HepG2 (cell line): ENCODE measurements at regions not wholly inside any gene's neighbourhood (a gene's known extent, or its start where the extent isn't known, plus 50 kb on each side); places are given as distances from the start of the nearest gene placed in this dataset.

ENCODE experiments used
- ATAC-seq: fragments of 200-7000 bp; cut with Tn5 transposase; 3 replicates; pipeline ENCODE4 v1.9.1; 2020; ENCODE audit warnings: mild to moderate bottlenecking, moderate library complexity
- BruUV-seq: library from RNA; stranded (reverse); fragments of 400-500 nt; replicated peaks from 2 replicates; lab custom pipeline; 2021; lab: Mats Ljungman, UMichigan
- CTCF ChIA-PET: fragments of 300-600 bp; formaldehyde crosslinking; extraction: SDS; loops from one replicate; lab custom pipeline; 2021; ENCODE audit warnings: low total read pairs, inconsistent platforms, low intra/inter-chr PET ratio; lab: Yijun Ruan, JAX
- POLR2A ChIA-PET: fragments of 350-600 bp; sonication (Branson Sonifier 250); formaldehyde crosslinking; loops from one replicate; lab custom pipeline; 2020; ENCODE audit warnings: antibody characterized with exemption, inconsistent platforms; lab: Yijun Ruan, JAX
- DNase-seq: peaks from one replicate; pipeline ENCODE4 v3.0.0-alpha.2; 2015; ENCODE audit warnings: low spot score
- FAIRE-seq: peaks from 3 replicates; lab custom pipeline; 2011; peaks lifted over from hg19 to GRCh38; lab: Jason Lieb, UNC
- H2AFZ ChIP-seq: one replicate; pipeline ENCODE4 v1.6.1; 2011; ENCODE audit warnings: low read length, inconsistent platforms
- H3K27ac ChIP-seq: fragments of 300-600 bp; 3 replicates; pipeline ENCODE4 v1.8.0; 2011; ENCODE audit warnings: mixed run types, mild to moderate bottlenecking, mixed read lengths, low read length, inconsistent platforms; ENCODE audit not compliant: insufficient read depth; ENCODE audit errors: extremely low read length
- H3K27me3 ChIP-seq, 2 experiments: fragments of 200-600 bp in 1 of 2; 2 replicates in 1 of 2; 3 replicates in 1 of 2; pipeline versions ENCODE4 v1.6.0 to v1.8.0; 2011; ENCODE audit warnings: low read length in 2 of 2, mild to moderate bottlenecking in 2 of 2, moderate library complexity in 2 of 2, inconsistent platforms in 1 of 2; ENCODE audit not compliant: insufficient read depth in 2 of 2, control insufficient read depth in 1 of 2
- H3K36me3 ChIP-seq, 2 experiments: fragments of 200-600 bp in 1 of 2; replicated peaks in 1 of 2; 2 replicates in 1 of 2; 3 replicates in 1 of 2; pipeline versions ENCODE4 v1.5.1 to v1.8.0; 2011; ENCODE audit warnings: low read length in 2 of 2, inconsistent platforms in 1 of 2; ENCODE audit not compliant: insufficient read depth in 2 of 2, control insufficient read depth in 1 of 2
- H3K4me1 ChIP-seq: 2 replicates; pipeline ENCODE4 v1.5.1; 2012; ENCODE audit warnings: low read length, inconsistent platforms; ENCODE audit not compliant: insufficient read depth
- H3K4me2 ChIP-seq: 2 replicates; pipeline ENCODE4 v1.6.0; 2011; ENCODE audit warnings: low read depth, low read length, inconsistent platforms
- H3K4me3 ChIP-seq, 3 experiments: fragments of 200-600 bp in 1 of 3; sonication (generic), shearing (Covaris generic) in 1 of 3; replicated peaks in 1 of 3; 2 replicates each; pipeline ENCODE4 v1.5.1; 2011 to 2016; ENCODE audit warnings: low read length in 3 of 3, inconsistent platforms in 2 of 3, low read depth in 2 of 3, mild to moderate bottlenecking in 2 of 3, control low read depth in 1 of 3, mixed read lengths in 1 of 3; ENCODE audit not compliant: insufficient read depth in 1 of 3
- H3K79me2 ChIP-seq: one replicate; pipeline ENCODE4 v1.6.1; 2011; ENCODE audit warnings: low read length, inconsistent platforms; ENCODE audit not compliant: insufficient read depth
- H3K9ac ChIP-seq: 2 replicates; pipeline ENCODE4 v1.6.0; 2011; ENCODE audit warnings: mild to moderate bottlenecking, low read depth, low read length, inconsistent platforms; ENCODE audit not compliant: insufficient read depth
- H3K9me3 ChIP-seq: 2 replicates; pipeline ENCODE4 v1.5.1; 2012; ENCODE audit warnings: mild to moderate bottlenecking, low read length
- H4K20me1 ChIP-seq: 2 replicates; pipeline ENCODE4 v1.6.0; 2011; ENCODE audit warnings: inconsistent platforms, mild to moderate bottlenecking, low read length, moderate library complexity; ENCODE audit not compliant: insufficient read depth
- CREB1 ChIP-seq, 2 experiments: fragments of 450-650 bp in 1 of 2; IDR thresholded peaks; 2 replicates each; pipeline ENCODE4 v1.6.1; 2016 to 2017; ENCODE audit warnings: control low read depth in 1 of 2, mild to moderate bottlenecking in 1 of 2, missing compliant biosample characterization in 1 of 2, missing genetic modification characterization in 1 of 2
- HOXA7 ChIP-seq: sonication (generic); formaldehyde crosslinking; IDR thresholded peaks from 2 replicates; pipeline ENCODE4 v1.8.1; 2022; ENCODE audit warnings: mild to moderate bottlenecking, missing genetic modification reagents, moderate library complexity
- ZNF24 ChIP-seq: fragments of 450-650 bp; IDR thresholded peaks from 2 replicates; pipeline ENCODE4 v1.6.1; 2017; ENCODE audit warnings: antibody characterized with exemption, mild to moderate bottlenecking
- ZNF317 ChIP-seq: sonication (generic); formaldehyde crosslinking; IDR thresholded peaks from 2 replicates; pipeline ENCODE4 v1.5.0; 2020; ENCODE audit warnings: mild to moderate bottlenecking, missing genetic modification reagents
- ZNF850 ChIP-seq: sonication (generic); formaldehyde crosslinking; conservative IDR thresholded peaks from 2 replicates; pipeline ENCODE4 v1.9.0; 2021; ENCODE audit warnings: mild to moderate bottlenecking, missing genetic modification reagents
- WGBS: methylation state at CpG from one replicate; pipeline ENCODE4 v1.1.6; 2017; ENCODE audit warnings: low lambda C conversion rate; 5-methylcytosine and 5-hydroxymethylcytosine counted together
- in situ Hi-C: cut with HindIII; loops from 2 replicates; pipeline ENCODE4 v1.10.0; 2017; ENCODE audit warnings: low pct_unique_long_range_greater_than_20kb; ENCODE audit not compliant: extremely low pct_ligation_motif_present
- intact Hi-C: fragments of 100-400 bp; cut with micrococcal nuclease; formaldehyde crosslinking; loops from one replicate; pipeline ENCODE4 v1.10.0; 2022; ENCODE audit not compliant: unreplicated experiment

DNA sequence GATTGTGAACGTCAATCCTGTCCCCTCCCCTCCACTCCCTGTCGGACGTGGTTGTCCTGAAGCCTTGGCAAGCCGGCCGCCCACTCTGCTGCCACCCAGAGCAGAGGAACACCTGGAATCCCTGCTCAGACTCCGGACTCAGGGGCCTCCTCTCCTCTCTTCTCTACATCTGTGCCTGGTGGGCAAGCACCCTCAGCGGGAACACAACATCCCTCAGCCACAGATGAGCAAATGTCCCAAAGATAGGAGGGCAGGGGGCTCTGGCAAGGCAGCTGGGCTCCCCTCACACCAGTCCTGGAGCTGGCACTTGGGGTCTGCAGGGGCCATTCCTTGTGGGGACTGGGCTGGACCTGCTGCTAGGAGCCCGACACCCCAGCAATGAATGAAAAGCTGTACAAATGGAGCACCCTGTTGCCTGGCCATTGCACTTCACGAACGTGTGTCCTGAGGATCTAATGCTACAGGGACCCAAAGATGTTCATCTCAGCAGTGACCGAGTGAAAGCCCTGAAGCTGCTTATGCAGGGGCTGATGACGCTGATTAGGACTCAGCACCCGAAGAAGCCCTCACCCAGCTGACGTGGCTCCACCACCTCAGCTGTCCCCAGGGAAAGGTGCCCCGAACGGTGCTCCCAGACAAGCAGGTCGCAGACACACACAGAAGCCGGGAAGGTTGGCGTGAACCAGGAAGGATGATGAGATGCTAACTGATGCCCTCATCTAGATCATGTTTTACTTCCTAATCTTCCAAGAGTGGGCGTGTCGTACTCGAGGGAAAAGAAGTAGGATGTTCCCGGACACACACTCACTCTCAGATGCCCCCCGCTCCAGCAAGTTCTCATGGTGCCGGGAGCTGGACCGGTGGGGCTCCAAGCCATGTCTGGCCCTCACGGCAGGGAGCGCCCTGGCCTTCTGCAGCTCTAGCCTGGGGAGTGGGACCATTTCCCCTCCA lies 177.0 kb upstream of the PPP1R26 start:
- in situ Hi-C loops (no loop called here), intact Hi-C loops (no loop called here)
- no peaks in the 10 kb centered on the region for H3K4me1 ChIP-seq
- no peaks in the 10 kb centered on the region for H3K36me3 ChIP-seq
- H4K20me1 ChIP-seq: peaks cover 7% of the 10 kb centered on the region; the same call in 1 of the 2 replicates
- no peak overlapping the region for H2AFZ ChIP-seq
- H3K27ac ChIP-seq: no peak overlapping the region
- H3K27me3 ChIP-seq: peaks cover 16 to 77% of the 10 kb centered on the region in 2 experiments
- no TSS peak for BruUV-seq
- no peak for ATAC-seq
- TF ChIP-seq ZNF317 (CRISPR knock-in tag) (no peak), CREB1 (IDR thresholded peaks at IDR 0.05) (peak; percentile 25; the same call in 1 of the 2 replicates), CREB1 (CRISPR knock-in tag; IDR thresholded peaks at IDR 0.05) (no peak)
- TF ChIP-seq, all 625 proteins: peak for 1
- H3K4me2 ChIP-seq: no peak overlapping the region
- WGBS: 18% methylated on average over 15 of the region's 28 CpGs
- ChIA-PET POLR2A (no interaction called here), CTCF (no interaction called here)
- no peak overlapping the region for H3K9ac ChIP-seq
- no peaks in the 10 kb centered on the region for H3K79me2 ChIP-seq
- H3K9me3 ChIP-seq: no peaks in the 10 kb centered on the region
- FAIRE-seq: no peak
- H3K4me3 ChIP-seq: no peak overlapping the region
- DNase-seq: no peak

DNA sequence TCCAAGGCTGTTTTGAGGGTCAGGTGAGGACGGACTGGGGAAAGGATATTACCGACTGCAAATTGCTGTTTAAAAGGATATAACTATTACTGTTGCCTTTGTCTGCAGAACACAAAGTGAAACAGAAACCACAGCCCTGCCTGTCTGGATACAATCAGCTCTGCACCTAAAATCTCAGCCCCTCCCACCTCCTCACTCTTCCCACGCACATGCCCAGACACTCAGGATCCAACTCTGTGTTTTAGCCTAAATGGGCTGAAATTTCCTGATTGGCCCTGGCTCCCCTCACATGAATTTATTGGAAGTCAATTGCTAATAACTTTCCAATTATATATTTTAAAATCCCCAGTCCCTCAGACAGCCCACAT lies 176.3 kb upstream of the PPP1R26 start:
- Histone ChIP-seq H3K4me3 (no peak overlapping the region), H2AFZ (no peak overlapping the region), H3K9ac (no peak overlapping the region), H3K27me3 (peaks cover 16 to 72% of the 10 kb centered on the region in 2 experiments), H3K79me2 (no peaks in the 10 kb centered on the region), H3K4me1 (no peaks in the 10 kb centered on the region), H3K36me3 (no peaks in the 10 kb centered on the region), H3K4me2 (no peak overlapping the region), H3K27ac (no peak overlapping the region), H3K9me3 (no peaks in the 10 kb centered on the region), H4K20me1 (peaks cover 7% of the 10 kb centered on the region; the same call in 1 of the 2 replicates)
- intact Hi-C loops: no loop called here
- FAIRE-seq: no peak
- TF ChIP-seq HOXA7 (CRISPR knock-in tag) (no peak), ZNF850 (CRISPR knock-in tag) (no peak), ZNF24 (no peak)
- no peak for DNase-seq
- BruUV-seq: no TSS peak
- ChIA-PET CTCF (no interaction called here), POLR2A (no interaction called here)
- ATAC-seq: no peak
- 4% methylated on average over 3 of the region's 3 CpGs for WGBS
- in situ Hi-C loops: no loop called here
